ELF-1 (cell line): ENCODE measurements at regions not wholly inside any gene's neighbourhood (a gene's known extent, or its start where the extent isn't known, plus 50 kb on each side); places are given as distances from the start of the nearest gene placed in this dataset.
"Not testable (repeated sequence)": the region's sequence is repeated elsewhere in the genome, so short reads cannot be mapped to it uniquely, and the experiment has no call there.

ENCODE experiments used
- DNase-seq: peaks from one replicate; pipeline ENCODE4 v3.0.0-alpha.2; 2016; ENCODE audit warnings: low read depth, low spot score

GRCh38 chrX:138938003-138938402, 226.5 kb upstream of the FGF13 start:
- DNase-seq = no peak

DNA sequence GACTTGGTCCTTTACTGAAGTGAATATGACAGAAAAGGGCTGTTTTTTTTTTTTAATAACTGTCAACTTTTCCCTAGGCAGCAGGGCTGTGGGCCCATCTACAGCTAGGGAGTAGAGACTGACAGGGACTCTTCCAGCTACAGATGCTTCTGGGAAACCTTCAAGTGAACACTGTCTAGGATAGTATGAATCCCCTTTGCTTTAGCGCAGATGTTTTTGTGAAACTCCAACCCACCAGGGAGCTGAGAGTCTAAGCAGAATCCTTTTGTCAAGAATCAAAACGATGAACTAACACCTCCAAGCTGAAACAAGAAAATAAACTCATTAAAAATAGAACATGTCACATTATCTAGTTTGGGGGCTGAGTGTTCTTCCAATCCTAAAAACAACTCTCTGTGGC, 219.7 kb upstream of the FGF13 start:
- DNase-seq = no peak

DNA sequence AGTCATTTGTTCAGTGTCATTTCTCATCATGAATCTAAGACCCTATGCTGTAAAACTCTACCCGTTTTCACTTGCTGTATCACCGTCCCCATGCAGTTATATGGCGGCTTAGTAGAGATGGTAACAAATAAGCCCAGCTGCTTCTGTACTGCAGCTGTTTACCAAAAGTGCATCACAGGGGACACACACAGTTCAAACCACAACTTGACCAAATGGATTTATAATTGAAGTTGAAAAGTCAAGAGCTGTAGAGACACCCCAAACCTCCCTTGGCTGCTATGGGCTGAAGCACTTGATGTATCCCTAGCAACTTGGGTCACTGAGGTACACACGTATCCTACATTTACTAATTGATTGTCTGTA, 219.0 kb upstream of the FGF13 start:
- no peak for DNase-seq

- no peak for DNase-seq
These were observed 218.5 kb upstream of the FGF13 start for GRCh38 chrX:138929926-138930582.

DNA sequence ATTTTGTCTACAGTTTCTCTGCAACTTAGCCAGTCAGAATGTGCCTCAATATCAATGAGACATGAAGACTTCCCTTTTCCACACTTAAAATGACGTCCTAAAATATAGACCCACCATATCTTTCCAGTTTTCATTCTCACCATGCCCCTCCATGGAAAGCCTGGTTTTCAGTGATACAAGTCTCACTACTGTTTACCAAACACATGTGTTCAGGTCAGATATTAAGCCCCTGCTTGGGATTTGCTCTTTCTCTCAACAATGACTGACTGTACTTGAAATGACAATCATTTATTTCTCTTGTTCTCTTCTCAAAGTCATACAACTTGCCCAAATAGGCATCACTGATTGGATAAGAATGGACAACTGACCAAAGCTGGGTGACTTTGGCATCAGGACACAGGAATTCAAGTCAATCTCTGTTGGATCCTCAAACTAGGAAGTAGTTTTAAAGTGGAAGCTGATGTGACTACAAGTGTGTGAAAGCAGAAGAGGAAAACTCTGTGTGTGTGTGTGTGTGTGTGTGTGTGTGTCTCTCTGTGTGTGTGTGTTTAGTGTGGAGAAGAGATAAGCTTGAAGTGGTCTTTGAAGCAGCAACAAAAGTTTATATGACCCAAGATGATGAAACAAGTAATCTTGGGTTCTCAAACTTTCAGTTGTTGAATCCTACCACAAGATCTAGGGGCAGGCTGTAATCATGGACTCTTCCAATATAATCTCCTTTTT, 217.4 kb upstream of the FGF13 start:
- no peak for DNase-seq

- DNase-seq = peak; percentile 3
These were observed 213.8 kb upstream of the FGF13 start for GRCh38 chrX:138925330-138925729.

DNA sequence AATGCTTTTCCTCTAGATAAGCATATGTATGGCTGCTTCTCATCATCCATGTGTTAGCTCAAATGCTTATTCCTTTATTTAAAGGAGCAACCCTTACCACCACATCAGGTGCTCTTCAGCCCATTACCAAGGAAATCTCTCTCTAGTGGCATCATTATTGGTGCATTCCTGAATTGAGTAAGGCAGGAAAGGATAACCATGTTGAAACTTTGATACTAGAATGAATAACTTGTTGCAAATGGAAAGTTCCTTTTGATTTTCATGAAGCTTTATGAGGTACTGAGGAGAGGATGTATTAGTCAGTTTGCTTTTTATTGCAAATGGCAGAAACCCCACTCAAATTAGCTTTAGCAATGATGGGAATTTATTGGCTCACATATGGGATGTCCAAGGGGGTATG, 212.3 kb upstream of the FGF13 start:
- DNase-seq = no peak

DNA sequence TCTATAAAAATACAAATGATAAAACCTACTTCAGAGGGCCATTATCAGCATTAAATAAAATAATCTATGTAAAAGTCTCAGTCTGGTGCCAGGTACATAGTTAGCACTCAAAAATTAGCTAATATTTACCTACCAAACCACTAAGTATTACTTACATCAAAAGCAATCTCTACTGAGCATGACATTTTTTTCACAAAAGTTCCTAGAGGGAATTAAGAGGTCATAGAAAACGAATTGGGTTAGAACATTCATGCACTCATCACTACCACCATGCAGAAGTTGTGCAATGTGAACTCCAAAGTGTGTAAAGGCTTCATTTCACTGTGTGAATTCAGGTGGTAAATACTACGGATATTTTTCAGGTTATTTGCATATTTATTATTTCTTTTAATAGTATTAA, 209.5 kb upstream of the FGF13 start:
- no peak for DNase-seq

- DNase-seq = no peak
These were observed 206.3 kb upstream of the FGF13 start for GRCh38 chrX:138917781-138918180.

DNA sequence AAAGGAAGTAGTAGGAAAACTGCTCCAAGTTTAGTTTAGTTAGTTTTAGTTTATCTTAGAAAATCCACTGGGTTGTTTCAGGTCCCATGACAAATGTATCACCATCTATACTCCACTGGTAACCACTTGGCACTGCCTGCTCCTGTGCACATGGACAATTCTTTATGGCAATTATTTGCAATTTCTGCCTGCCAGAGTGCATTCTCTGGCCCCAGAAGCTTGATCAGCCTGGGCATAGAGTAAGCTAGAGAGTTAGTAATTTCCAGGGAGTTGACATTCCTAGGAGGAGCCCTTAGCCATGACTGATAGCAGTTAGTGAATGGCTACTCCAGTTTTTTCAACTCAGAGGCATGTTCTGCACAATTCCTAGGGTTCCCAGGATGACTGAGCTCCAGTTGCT, 203.2 kb upstream of the FGF13 start:
- DNase-seq = no peak

- DNase-seq = no peak
These were observed 197.1 kb upstream of the FGF13 start for GRCh38 chrX:138908577-138908976.

GRCh38 chrX:138897621-138898492, 186.3 kb upstream of the FGF13 start:
- DNase-seq = no peak

DNA sequence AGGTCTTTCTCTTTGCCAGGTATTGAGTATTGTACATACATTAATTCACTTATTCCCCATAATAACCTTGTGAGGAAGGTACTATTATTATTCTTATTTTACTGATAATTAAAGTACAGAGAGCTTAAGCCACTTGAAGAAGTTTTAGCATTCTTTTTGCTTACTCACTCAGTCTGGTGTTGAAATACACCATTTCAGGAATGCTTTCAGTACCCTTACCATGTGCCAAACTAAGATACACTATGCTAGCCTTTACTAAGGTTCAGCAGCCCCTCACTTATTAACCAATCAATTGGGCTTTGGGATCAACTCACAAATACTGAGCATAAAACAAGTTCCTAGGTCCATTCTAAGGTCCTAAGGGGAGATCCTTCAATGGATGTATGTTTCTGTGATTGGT, 179.0 kb upstream of the FGF13 start:
- DNase-seq = no peak

DNA sequence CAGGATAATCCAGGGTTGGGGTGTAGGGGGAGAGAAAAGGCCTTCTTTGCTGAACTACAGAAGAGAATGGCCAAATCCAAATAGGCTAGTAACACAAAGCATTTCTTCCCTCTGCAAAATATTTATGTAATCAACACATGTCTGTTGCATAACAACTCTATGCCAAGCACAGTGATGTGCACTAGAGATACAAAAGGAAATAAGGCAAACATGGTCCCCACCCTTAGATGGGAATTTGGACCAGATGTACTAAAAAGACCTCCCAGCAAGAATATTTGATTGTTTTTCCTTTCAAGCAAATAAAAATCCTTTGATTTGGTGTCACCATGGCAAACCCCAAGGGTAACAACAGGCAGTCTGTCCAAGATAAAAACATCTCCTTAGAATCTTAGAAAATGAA, 177.6 kb upstream of the FGF13 start:
- DNase-seq = no peak

DNA sequence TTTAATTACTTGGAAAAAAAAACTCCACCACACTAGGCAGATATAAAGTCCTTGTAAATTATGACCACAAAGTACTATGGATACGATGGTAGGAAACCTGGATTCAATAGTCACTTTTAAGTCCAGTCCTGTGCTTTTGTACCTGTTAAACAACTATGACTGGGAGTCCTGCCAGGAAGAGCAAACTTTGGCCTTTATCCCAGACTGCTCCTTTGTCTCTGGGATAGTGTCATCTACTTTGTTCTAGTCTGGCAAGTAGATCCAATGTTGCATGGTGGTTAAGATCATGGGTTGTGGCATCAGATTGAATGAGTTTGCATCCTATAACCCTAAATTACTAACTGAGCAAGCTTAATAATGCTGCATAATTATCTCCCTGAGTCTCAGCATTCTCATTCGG, 175.3 kb upstream of the FGF13 start:
- no peak for DNase-seq

DNA sequence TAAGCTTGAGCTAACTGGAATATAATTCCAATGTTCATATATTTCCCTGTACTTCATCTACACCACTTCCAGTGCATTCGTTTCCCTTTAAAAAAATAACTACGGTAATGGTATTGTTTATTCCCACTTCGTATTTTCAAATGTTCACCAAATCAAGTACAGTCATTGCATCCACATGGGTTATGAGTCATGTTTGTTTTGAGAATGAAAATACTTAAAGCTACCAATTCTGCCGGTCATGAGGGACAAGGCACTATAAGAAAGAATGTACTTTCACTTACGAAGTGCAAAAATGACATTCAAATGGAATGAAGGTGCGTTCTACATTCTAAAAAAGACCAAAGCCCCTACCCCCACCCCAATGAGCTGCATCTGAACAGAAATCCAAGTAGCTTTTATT, 174.4 kb upstream of the FGF13 start:
- DNase-seq = no peak

DNA sequence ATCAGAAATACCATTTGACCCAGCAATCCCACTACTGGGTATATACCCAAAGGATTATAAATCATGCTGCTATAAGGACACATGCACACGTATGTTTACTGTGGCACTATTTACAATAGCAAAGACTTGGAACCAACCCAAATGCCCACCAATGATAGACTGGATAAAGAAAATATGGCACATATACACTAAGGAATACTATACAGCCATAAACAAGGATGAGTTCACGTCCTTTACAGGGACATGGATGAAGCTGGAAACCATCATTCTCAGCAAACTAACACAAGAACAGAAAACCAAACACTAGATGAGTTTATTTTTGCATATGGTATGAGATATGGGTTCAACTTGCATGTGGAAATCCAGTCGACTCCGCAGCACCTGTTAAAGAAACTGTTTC, 168.8 kb upstream of the FGF13 start:
- not testable (repeated sequence) for DNase-seq

DNA sequence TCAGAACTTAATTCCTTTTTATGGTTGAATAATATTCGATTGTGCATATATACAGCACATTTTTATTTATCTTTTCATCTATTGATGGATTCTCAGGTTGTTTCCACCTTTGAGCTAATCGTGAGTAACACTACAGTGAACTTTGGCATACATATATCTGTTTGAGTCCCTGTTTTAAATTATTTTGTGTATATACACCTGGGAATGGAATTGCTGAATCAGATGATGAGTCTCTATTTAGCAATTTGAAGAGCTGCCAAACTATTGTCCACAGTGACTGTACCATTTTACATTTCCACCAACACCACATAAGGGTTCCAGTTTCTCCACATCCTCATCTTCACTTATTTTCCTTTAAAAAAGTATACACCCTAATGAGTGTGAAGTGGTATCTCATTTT, 166.2 kb upstream of the FGF13 start:
- no peak for DNase-seq

DNA sequence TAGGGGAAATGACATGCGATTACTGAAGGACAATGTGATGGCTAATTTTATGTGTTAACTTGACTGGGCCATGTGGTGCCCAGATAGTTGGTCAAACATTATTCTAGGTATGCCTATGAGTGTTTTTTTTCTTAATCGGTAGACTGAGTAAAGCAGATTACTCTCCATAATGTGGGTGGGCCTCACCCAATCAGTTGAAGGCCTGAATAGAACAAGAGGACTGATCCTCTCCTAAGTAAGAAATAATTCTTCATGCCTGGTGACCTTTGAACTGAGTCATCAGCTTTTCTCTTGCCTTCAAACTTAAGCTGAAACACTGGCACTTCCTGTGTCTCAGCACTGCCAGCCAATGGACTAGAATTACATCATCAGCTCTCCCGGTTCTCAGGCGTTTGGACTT, 164.0 kb upstream of the FGF13 start:
- no peak for DNase-seq

DNA sequence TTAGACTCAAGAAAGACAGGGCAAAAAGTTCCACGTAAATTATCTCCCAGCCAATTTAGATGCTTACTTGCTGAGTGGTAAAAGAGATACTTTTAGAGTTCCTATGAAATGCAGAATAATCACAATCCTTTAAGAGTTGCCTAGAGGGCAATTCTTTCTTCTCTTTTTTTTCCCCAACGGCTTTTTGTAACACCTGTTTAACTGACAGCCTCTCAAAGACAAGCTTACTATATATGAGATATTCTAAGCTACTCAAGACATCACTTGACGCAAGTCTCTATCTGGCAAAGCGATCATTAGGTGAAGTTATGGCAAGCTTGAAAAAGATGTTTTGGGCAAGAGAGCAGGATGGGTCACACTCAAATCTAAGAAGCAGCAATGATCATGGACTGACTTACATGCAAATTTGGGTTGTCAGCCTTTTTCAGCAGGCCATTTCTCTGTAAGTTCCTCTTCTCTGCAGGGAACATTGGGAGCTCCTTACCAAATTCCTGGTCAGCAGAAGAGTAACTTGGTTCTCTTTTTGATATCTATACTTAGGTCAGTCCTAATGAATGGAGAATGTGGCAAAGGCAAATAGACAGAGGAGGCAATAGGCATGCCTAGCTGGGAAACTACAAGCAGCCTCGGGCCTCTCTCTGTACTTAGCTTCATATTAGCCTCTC, 162.9 kb upstream of the FGF13 start:
- no peak for DNase-seq

DNA sequence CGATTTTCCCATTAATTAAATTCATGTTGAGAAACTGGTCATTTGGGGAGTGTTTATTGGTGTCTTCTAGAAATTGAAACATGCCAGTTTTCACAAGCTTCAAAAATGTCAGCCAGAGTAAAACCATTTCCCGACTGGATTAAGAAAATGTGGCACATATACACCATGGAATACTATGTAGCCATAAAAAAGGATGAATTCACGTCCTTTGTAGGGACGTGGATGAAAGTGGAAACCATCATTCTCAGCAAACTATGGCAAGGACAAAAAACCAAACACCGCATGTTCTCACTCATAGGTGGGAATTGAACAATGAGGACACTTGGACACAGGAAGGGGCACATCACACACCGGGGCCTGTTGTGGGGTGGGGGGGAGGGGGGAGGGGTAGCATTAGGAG, 162.1 kb upstream of the FGF13 start:
- not testable (repeated sequence) for DNase-seq

DNA sequence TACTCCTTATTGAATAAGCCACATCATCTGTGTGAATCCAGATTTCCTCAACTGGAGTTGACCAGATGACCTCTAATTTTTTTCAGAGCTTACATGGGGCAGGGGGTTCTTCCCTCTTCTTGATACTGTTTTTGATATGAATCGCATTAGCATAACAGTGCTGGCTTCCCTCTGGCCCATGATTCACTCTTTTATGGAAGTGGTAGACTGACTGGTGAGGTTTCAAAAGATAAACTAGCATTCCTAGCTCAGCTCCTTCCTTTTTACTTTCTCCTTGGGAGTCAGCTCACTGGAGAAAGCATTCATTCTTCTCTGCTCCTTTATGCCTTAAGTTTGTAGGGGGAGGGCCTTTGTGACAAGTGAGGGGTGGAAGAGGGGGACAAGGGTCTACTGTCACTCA, 161.0 kb upstream of the FGF13 start:
- DNase-seq = no peak
